IMR-90 (cell line): ENCODE measurements at regions not wholly inside any gene's neighbourhood (a gene's known extent, or its start where the extent isn't known, plus 50 kb on each side); places are given as distances from the start of the nearest gene placed in this dataset.

Experiments
- ATAC-seq: fragments of 200-7000 bp; cut with Tn5 transposase; 2 replicates; pipeline ENCODE4 v1.9.1; 2020; ENCODE audit warnings: low read depth, mild to moderate bottlenecking, moderate library complexity
- BruUV-seq: library from RNA; stranded (reverse); fragments of 400-500 nt; replicated peaks from 2 replicates; lab custom pipeline; 2021; lab: Mats Ljungman, UMichigan
- CTCF ChIA-PET: fragments of 300-600 bp; formaldehyde crosslinking; extraction: SDS; loops from one replicate; lab custom pipeline; 2021; ENCODE audit warnings: antibody characterized with exemption; lab: Yijun Ruan, JAX
- POLR2A ChIA-PET: fragments of 300-600 bp; sonication (Branson Sonifier 250); formaldehyde crosslinking; loops from one replicate; lab custom pipeline; 2022; ENCODE audit warnings: antibody characterized with exemption; ENCODE audit not compliant: unreplicated experiment; lab: Charles Lee
- DNase-seq: peaks from one replicate; pipeline ENCODE4 v3.0.0; 2013
- H2AFZ ChIP-seq: replicated peaks from 2 replicates; pipeline ENCODE3; 2013; ENCODE audit warnings: low read length, mild to moderate bottlenecking; ENCODE audit not compliant: poor library complexity
- H2AK5ac ChIP-seq: 2 replicates; pipeline ENCODE4 v1.6.1; 2013; ENCODE audit warnings: low read depth, low read length, inconsistent platforms
- H2AK9ac ChIP-seq: replicated peaks from 2 replicates; pipeline ENCODE3; 2013; ENCODE audit warnings: mild to moderate bottlenecking, low read depth, low read length, moderate library complexity; ENCODE audit not compliant: poor library complexity
- H2BK120ac ChIP-seq: 2 replicates; pipeline ENCODE4 v1.6.1; 2013; ENCODE audit warnings: low read depth, low read length, inconsistent platforms
- H2BK15ac ChIP-seq: 3 replicates; pipeline ENCODE4 v1.6.1; 2013; ENCODE audit warnings: low read depth, low read length, inconsistent platforms
- H2BK20ac ChIP-seq: 2 replicates; pipeline ENCODE4 v1.6.1; 2013; ENCODE audit warnings: low read depth, mild to moderate bottlenecking, inconsistent platforms, low read length, moderate library complexity
- H2BK5ac ChIP-seq: 2 replicates; pipeline ENCODE4 v1.6.1; 2013; ENCODE audit warnings: mild to moderate bottlenecking, low read depth, low read length, inconsistent platforms; ENCODE audit not compliant: poor library complexity, severe bottlenecking
- H3K14ac ChIP-seq: replicated peaks from 2 replicates; pipeline ENCODE4 v1.6.1; 2013; ENCODE audit warnings: low read depth, low read length, inconsistent platforms
- H3K18ac ChIP-seq: 2 replicates; pipeline ENCODE4 v1.6.1; 2013; ENCODE audit warnings: low read depth, low read length, control low read depth
- H3K23ac ChIP-seq: 2 replicates; pipeline ENCODE4 v1.6.1; 2013; ENCODE audit warnings: low read depth, low read length, inconsistent platforms
- H3K27ac ChIP-seq: 2 replicates; pipeline ENCODE4 v1.5.1; 2013; ENCODE audit warnings: mild to moderate bottlenecking, control low read depth, low read length; ENCODE audit not compliant: insufficient read depth
- H3K27me3 ChIP-seq: 2 replicates; pipeline ENCODE4 v1.6.1; 2013; ENCODE audit warnings: low read length; ENCODE audit not compliant: control insufficient read depth, insufficient read depth
- H3K36me3 ChIP-seq: 2 replicates; pipeline ENCODE4 v1.6.1; 2013; ENCODE audit warnings: low read length, mixed read lengths; ENCODE audit not compliant: control insufficient read depth, insufficient read depth
- H3K4ac ChIP-seq: 2 replicates; pipeline ENCODE4 v1.6.1; 2013; ENCODE audit warnings: low read depth, low read length, inconsistent platforms
- H3K4me1 ChIP-seq: 2 replicates; pipeline ENCODE4 v1.6.1; 2013; ENCODE audit warnings: low read length, mixed read lengths; ENCODE audit not compliant: control insufficient read depth, insufficient read depth
- H3K4me2 ChIP-seq: 2 replicates; pipeline ENCODE4 v1.6.1; 2013; ENCODE audit warnings: low read depth, mild to moderate bottlenecking, control low read depth, low read length, moderate library complexity
- H3K4me3 ChIP-seq: 2 replicates; pipeline ENCODE4 v1.5.1; 2013; ENCODE audit warnings: low read depth, mild to moderate bottlenecking, control low read depth, low read length, moderate library complexity; ENCODE audit not compliant: insufficient read depth
- H3K56ac ChIP-seq: 2 replicates; pipeline ENCODE4 v1.6.1; 2013; ENCODE audit warnings: low read length, inconsistent platforms; ENCODE audit not compliant: insufficient read depth; ENCODE audit errors: extremely low read depth
- H3K79me1 ChIP-seq, 2 experiments: 2 replicates each; pipeline ENCODE4 v1.6.1; 2013; ENCODE audit warnings: low read length in 2 of 2, inconsistent platforms in 1 of 2, low read depth in 1 of 2
- H3K9ac ChIP-seq: 2 replicates; pipeline ENCODE4 v1.6.1; 2013; ENCODE audit warnings: low read depth, low read length, control low read depth
- H3K9me1 ChIP-seq: 2 replicates; pipeline ENCODE4 v1.6.1; 2013; ENCODE audit warnings: low read length, inconsistent platforms; ENCODE audit not compliant: insufficient read depth
- H3K9me3 ChIP-seq: 2 replicates; pipeline ENCODE4 v1.6.1; 2013; ENCODE audit warnings: low read length; ENCODE audit not compliant: control insufficient read depth, insufficient read depth
- H4K20me1 ChIP-seq: 2 replicates; pipeline ENCODE4 v1.6.1; 2013; ENCODE audit warnings: low read length, inconsistent platforms; ENCODE audit not compliant: insufficient read depth
- H4K5ac ChIP-seq: 2 replicates; pipeline ENCODE4 v1.6.1; 2013; ENCODE audit warnings: mild to moderate bottlenecking, low read depth, low read length, control low read depth
- H4K8ac ChIP-seq, 2 experiments: 2 replicates each; pipeline ENCODE4 v1.6.1; 2013; ENCODE audit warnings: low read depth in 2 of 2, low read length in 2 of 2, control low read depth in 1 of 2, inconsistent platforms in 1 of 2
- H4K91ac ChIP-seq: 2 replicates; pipeline ENCODE4 v1.6.1; 2013; ENCODE audit warnings: low read depth, low read length, inconsistent platforms; ENCODE audit not compliant: insufficient read depth
- CEBPB ChIP-seq: IDR thresholded peaks from 2 replicates; pipeline ENCODE4 v1.6.1; 2012; ENCODE audit warnings: low read depth, low read length, improper control_type of control experiment
- CHD1 ChIP-seq: IDR thresholded peaks from 2 replicates; pipeline ENCODE4 v1.6.1; 2012; ENCODE audit warnings: low read depth, low read length, improper control_type of control experiment
- FOS ChIP-seq: fragments of 150-350 bp; IDR thresholded peaks from 2 replicates; pipeline ENCODE4 v1.6.1; 2016; ENCODE audit warnings: low read depth, low read length
- MAFK ChIP-seq: IDR thresholded peaks from 2 replicates; pipeline ENCODE4 v1.6.1; 2012; ENCODE audit warnings: low read depth, low read length, improper control_type of control experiment
- MAZ ChIP-seq: IDR thresholded peaks from 2 replicates; pipeline ENCODE4 v1.6.1; 2012; ENCODE audit warnings: low read depth, mild to moderate bottlenecking, low read length, improper control_type of control experiment, moderate library complexity, borderline replicate concordance
- POLR2A ChIP-seq: IDR thresholded peaks from 2 replicates; pipeline ENCODE4 v1.6.1; 2012; ENCODE audit warnings: mild to moderate bottlenecking, low read depth, low read length
- RCOR1 ChIP-seq: IDR thresholded peaks from 2 replicates; pipeline ENCODE4 v1.6.1; 2012; ENCODE audit warnings: mild to moderate bottlenecking, low read length, improper control_type of control experiment; ENCODE audit not compliant: insufficient replicate concordance
- SMC3 ChIP-seq: fragments of 150-350 bp; IDR thresholded peaks from 2 replicates; pipeline ENCODE4 v1.6.1; 2016; ENCODE audit warnings: low read depth, mild to moderate bottlenecking, antibody characterized with exemption, low read length, moderate library complexity
- dilution Hi-C: fragments of 300-500 bp; cut with HindIII; formaldehyde crosslinking; loops from one replicate; pipeline ENCODE4 v1.14.3; 2018; ENCODE audit warnings: low sequenced_read_pairs; ENCODE audit not compliant: unreplicated experiment
- in situ Hi-C: fragments of 300-500 bp; cut with MboI; formaldehyde crosslinking; loops from 3 replicates; pipeline ENCODE4 v1.14.3; 2019; ENCODE audit warnings: low sequenced_read_pairs, inconsistent platforms, mixed read lengths
- intact Hi-C: fragments of 100-400 bp; cut with micrococcal nuclease; formaldehyde crosslinking; loops from 2 replicates; pipeline ENCODE4 v1.10.0; 2022

DNA sequence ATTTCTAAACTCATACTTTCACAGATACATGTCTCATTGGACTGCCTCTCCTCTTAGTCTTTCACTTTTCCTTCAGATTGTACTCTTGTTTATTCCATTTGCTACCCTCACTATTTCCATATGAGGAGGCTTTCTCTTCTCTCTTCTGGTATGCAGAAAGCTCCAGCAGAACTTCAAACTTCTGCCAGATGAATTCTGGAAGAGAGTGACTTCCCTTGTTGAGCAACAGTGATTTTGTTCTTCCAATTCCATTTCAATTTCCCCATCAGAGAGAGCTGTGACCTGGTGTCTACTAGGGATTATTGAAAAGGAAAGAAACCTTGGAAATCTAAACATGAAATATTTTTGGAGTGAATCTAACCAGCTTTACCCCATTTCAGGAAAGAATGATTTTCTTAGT, 523.2 kb upstream of the ZNF717 start:
- ChIA-PET POLR2A (no interaction called here), CTCF (no interaction called here)
- intact Hi-C loops, result loop anchor here (5.0 kb wide), 1 partner anchor 266 kb away; no protein-coding TSS in a partner anchor
- peak overlapping the region; percentile 79; the same call in 1 of the 2 replicates for H3K27ac ChIP-seq
- DNase-seq, result peak; percentile 85
- H3K23ac ChIP-seq, result no peak overlapping the region; the same call in 1 of the 2 replicates
- no peak overlapping the region for H3K14ac ChIP-seq
- 0 out of 2 replicates have a peak overlapping the region, but pooled peaks have one; percentile 27 for H3K56ac ChIP-seq
- peak overlapping the region; percentile 57; the same call in 1 of the 2 replicates for H3K4me2 ChIP-seq
- no peak overlapping the region for H2AK9ac ChIP-seq
- peak; percentile 43 for ATAC-seq
- H4K8ac ChIP-seq, result peak overlapping the region in 1 of 2 experiments; percentile 13; a peak in 2 of 4 replicates
- H3K9me3 ChIP-seq, result no peaks in the 10 kb centered on the region
- peak overlapping the region; percentile 36; the same call in 1 of the 2 replicates for H3K9ac ChIP-seq
- no peak overlapping the region for H4K5ac ChIP-seq
- dilution Hi-C loops, result no loop called here
- peak overlapping the region; percentile 97; the same call in 1 of the 2 replicates for H2BK120ac ChIP-seq
- H3K18ac ChIP-seq, result no peak overlapping the region
- H3K27me3 ChIP-seq, result no peaks in the 10 kb centered on the region
- H3K4ac ChIP-seq, result peak overlapping the region; percentile 91; the same call in 1 of the 2 replicates
- in situ Hi-C loops, result no loop called here
- 0 out of 2 replicates have a peak, but pooled peaks cover 8% of the 10 kb centered on the region for H3K9me1 ChIP-seq
- H4K20me1 ChIP-seq, result no peaks in the 10 kb centered on the region
- H3K4me3 ChIP-seq, result no peak overlapping the region
- peaks cover 9% of the 10 kb centered on the region for H3K4me1 ChIP-seq
- H2AK5ac ChIP-seq, result no peak overlapping the region
- no peaks in the 10 kb centered on the region; a peak in 2 of 4 replicates for H3K79me1 ChIP-seq
- H2BK20ac ChIP-seq, result peak overlapping the region; percentile 27; the same call in 1 of the 2 replicates
- H4K91ac ChIP-seq, result no peak overlapping the region
- H2BK5ac ChIP-seq, result peak overlapping the region; percentile 91
- H2BK15ac ChIP-seq, result no peak overlapping the region
- H2AFZ ChIP-seq, result no peak overlapping the region
- H3K36me3 ChIP-seq, result no peaks in the 10 kb centered on the region
- BruUV-seq, result no TSS peak
- TF ChIP-seq FOS (no peak), MAZ (no peak), SMC3 (no peak), MAFK (no peak), CHD1 (no peak), POLR2A (no peak), RCOR1 (no peak), CEBPB (peak; percentile 86)
